ENCODE measurements at regions not wholly inside any gene's neighbourhood (a gene's known extent, or its start where the extent isn't known, plus 50 kb on each side); places are given as distances from the start of the nearest gene placed in this dataset.

- H2AFZ ChIP-seq (ENCODE audit: low read depth, low read length) = no peak overlapping the region
- ChIA-PET POLR2A (interaction anchor here (0.5 kb wide), 1 partner anchor 10 kb away, joined by 3 read pairs; no protein-coding TSS in a partner anchor), CTCF (no interaction called here)
- H3K4me2 ChIP-seq (ENCODE audit: insufficient read depth, low read length) = no peak overlapping the region
- H3K9me1 ChIP-seq (replicated peaks; ENCODE audit: control insufficient read depth, extremely low read depth, insufficient read depth, low read length) = no peaks in the 10 kb centered on the region
- intact Hi-C loops (cut with micrococcal nuclease) (no loop called here), dilution Hi-C loops (cut with MboI; ENCODE audit: extremely low pct_ligation_motif_present, low sequenced_read_pairs) (no loop called here)
- DNase-seq (ENCODE audit: low read depth, low spot score) = no peak
- no peaks in the 10 kb centered on the region for H3K36me3 ChIP-seq (ENCODE audit: control insufficient read depth in 2 of 2, extremely low read depth in 1 of 2, insufficient read depth in 2 of 2, low read length in 2 of 2)
- H3K27ac ChIP-seq (ENCODE audit: insufficient read depth, low read depth, low read length) = no peak overlapping the region
- H3K9me3 ChIP-seq (replicated peaks; ENCODE audit: control insufficient read depth, insufficient read depth, low read length) = no peaks in the 10 kb centered on the region
- no TSS peak for BruUV-seq (replicated peaks)
- H3K4me3 ChIP-seq (replicated peaks in 1 of 3; ENCODE audit: insufficient read depth in 1 of 3, low read depth in 1 of 3, low read length in 3 of 3) = no peak overlapping the region
- no peak for TF ChIP-seq JUN (IDR thresholded peaks at IDR 0.05; ENCODE audit: borderline replicate concordance, insufficient read depth, insufficient read length, low read depth)
- no peak for TF ChIP-seq POLR2AphosphoS5 (IDR thresholded peaks at IDR 0.05; ENCODE audit: insufficient read depth, low read depth, low read length)
- TF ChIP-seq EZH2 (IDR thresholded peaks at IDR 0.05; ENCODE audit: borderline replicate concordance, low read depth, low read length, severe bottlenecking) = no peak
- no peak for TF ChIP-seq POLR2A (IDR thresholded peaks at IDR 0.05; ENCODE audit: low read depth, low read length)
- no peak for TF ChIP-seq MAX (IDR thresholded peaks at IDR 0.05; ENCODE audit: insufficient read depth, insufficient read length)
- no peak for TF ChIP-seq CTCF (IDR thresholded peaks at IDR 0.05; ENCODE audit: extremely low read depth in 1 of 2, insufficient read depth in 1 of 2, low read depth in 1 of 2, low read length in 2 of 2)
- no peak for TF ChIP-seq GATA2 (IDR thresholded peaks at IDR 0.05; ENCODE audit: insufficient read depth, insufficient read length, low read depth, low read length)
- TF ChIP-seq MYC (IDR thresholded peaks at IDR 0.05; ENCODE audit: low read depth, low read length) = no peak
- TF ChIP-seq FOS (IDR thresholded peaks at IDR 0.05; ENCODE audit: borderline replicate concordance, insufficient read depth, low read length) = no peak
- H3K9ac ChIP-seq (replicated peaks; ENCODE audit: extremely low read depth, insufficient read depth, low read length) = no peak overlapping the region
- FAIRE-seq = no peak
- no peaks in the 10 kb centered on the region for H3K79me2 ChIP-seq (ENCODE audit: control insufficient read depth, insufficient read depth, low read length)
- no peaks in the 10 kb centered on the region for H3K27me3 ChIP-seq (ENCODE audit: control insufficient read depth in 2 of 2, insufficient read depth in 2 of 2, low read length in 2 of 2)
- H3K4me1 ChIP-seq (ENCODE audit: control insufficient read depth, extremely low read depth, insufficient read depth, low read length) = no peaks in the 10 kb centered on the region
- H4K20me1 ChIP-seq (replicated peaks; ENCODE audit: control insufficient read depth, extremely low read depth, insufficient read depth, low read length) = no peaks in the 10 kb centered on the region
Measured at GRCh38 chr2:18763338-18763737, 174.0 kb upstream of the NT5C1B start.

Data from endothelial cell of umbilical vein (primary cell).